ENCODE measurements at regions not wholly inside any gene's neighbourhood (a gene's known extent, or its start where the extent isn't known, plus 50 kb on each side); places are given as distances from the start of the nearest gene placed in this dataset.

DNA sequence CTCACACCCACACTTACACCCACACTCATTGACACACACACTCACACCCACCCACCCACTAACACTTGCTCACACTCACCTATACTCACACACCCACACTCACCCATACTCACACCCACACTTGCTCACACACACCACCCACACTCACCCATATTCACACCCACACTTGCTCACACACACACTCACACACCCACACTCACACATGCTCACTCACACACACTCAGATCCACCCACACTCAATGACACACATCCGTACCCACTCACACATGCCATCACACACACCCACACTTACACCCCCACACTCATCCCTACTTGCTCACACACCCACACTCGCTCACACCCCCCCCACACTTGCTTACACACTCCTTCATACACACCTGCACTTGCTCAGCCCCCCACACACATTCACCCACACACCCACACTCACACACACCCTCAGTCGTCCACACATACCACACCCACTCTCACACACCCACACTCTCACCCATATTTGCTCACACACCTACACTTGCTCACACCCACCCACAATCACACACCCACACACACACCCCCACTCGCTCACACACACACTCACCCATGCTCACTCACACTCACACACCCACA is 321.1 kb upstream of the N4BP1 start:
- no peak for DNase-seq
- Histone ChIP-seq H3K4me3 (no peak overlapping the region), H3K27me3 (ENCODE audit: control insufficient read depth in 3 of 3, insufficient read depth in 3 of 3, low read length in 2 of 3) (no peaks in the 10 kb centered on the region), H3K9ac (ENCODE audit: insufficient read depth in 1 of 2, low read length in 2 of 2) (no peak overlapping the region), H3K27ac (ENCODE audit: low read depth in 1 of 2, low read length in 1 of 2) (no peak overlapping the region), H3K36me3 (ENCODE audit: control insufficient read depth in 4 of 4, insufficient read depth in 4 of 4, low read length in 4 of 4) (no peaks in the 10 kb centered on the region), H3K4me1 (ENCODE audit: control insufficient read depth in 5 of 5, insufficient read depth in 5 of 5, low read length in 5 of 5) (no peaks in the 10 kb centered on the region), H3K9me3 (ENCODE audit: control insufficient read depth in 4 of 4, insufficient read depth in 3 of 4, low read length in 3 of 4) (peaks cover 0 to 8% (median 0%) of the 10 kb centered on the region in 4 donors)
- no peak for ATAC-seq (ENCODE audit: insufficient read depth, low FRiP score)
- TF ChIP-seq, protein P1, sequence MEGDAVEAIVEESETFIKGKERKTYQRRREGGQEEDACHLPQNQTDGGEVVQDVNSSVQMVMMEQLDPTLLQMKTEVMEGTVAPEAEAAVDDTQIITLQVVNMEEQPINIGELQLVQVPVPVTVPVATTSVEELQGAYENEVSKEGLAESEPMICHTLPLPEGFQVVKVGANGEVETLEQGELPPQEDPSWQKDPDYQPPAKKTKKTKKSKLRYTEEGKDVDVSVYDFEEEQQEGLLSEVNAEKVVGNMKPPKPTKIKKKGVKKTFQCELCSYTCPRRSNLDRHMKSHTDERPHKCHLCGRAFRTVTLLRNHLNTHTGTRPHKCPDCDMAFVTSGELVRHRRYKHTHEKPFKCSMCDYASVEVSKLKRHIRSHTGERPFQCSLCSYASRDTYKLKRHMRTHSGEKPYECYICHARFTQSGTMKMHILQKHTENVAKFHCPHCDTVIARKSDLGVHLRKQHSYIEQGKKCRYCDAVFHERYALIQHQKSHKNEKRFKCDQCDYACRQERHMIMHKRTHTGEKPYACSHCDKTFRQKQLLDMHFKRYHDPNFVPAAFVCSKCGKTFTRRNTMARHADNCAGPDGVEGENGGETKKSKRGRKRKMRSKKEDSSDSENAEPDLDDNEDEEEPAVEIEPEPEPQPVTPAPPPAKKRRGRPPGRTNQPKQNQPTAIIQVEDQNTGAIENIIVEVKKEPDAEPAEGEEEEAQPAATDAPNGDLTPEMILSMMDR (IDR thresholded peaks at IDR 0.05; ENCODE audit: control extremely low read depth, extremely low read depth): no peak
- WGBS, 2 donors: 92 to 94% methylated on average over 4 of the region's 4 CpGs

DNA sequence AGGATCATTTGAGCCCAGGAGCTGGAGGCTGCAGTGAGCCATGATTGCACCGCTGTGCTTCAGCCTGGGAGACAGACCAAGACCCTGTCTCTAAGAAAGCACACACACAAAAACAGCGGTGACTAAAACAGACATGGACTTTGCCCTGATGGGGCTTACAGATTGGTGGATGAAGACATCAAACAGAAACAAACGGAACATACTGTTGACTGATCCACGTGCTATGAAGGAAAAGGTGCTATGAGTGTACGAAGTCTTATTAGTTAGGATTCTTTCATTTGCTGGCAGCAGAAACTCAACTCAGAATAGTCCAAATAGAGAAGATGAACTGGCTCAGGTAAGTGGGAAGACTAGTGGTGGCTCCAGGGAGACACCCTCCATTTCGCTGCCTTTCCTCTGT is 309.8 kb upstream of the N4BP1 start:
- ATAC-seq (ENCODE audit: insufficient read depth, low FRiP score) (no peak), DNase-seq (no peak)
- no peaks in the 10 kb centered on the region for H3K4me1 ChIP-seq (ENCODE audit: control insufficient read depth in 5 of 5, insufficient read depth in 5 of 5, low read length in 5 of 5)
- H3K27ac ChIP-seq (ENCODE audit: low read depth in 1 of 2, low read length in 1 of 2): no peak overlapping the region
- H3K9me3 ChIP-seq (ENCODE audit: control insufficient read depth in 4 of 4, insufficient read depth in 3 of 4, low read length in 3 of 4): peaks cover 0 to 2% (median 0%) of the 10 kb centered on the region in 4 donors
- no peak overlapping the region for H3K4me3 ChIP-seq
- no peaks in the 10 kb centered on the region for H3K27me3 ChIP-seq (ENCODE audit: control insufficient read depth in 3 of 3, insufficient read depth in 3 of 3, low read length in 2 of 3)
- WGBS, 2 donors: 84 to 91% methylated on average over 6 of the region's 6 CpGs
- H3K36me3 ChIP-seq (ENCODE audit: control insufficient read depth in 4 of 4, insufficient read depth in 4 of 4, low read length in 4 of 4): no peaks in the 10 kb centered on the region
- H3K9ac ChIP-seq (ENCODE audit: insufficient read depth in 1 of 2, low read length in 2 of 2): no peak overlapping the region
- TF ChIP-seq, protein P1 (IDR thresholded peaks at IDR 0.05; ENCODE audit: control extremely low read depth, extremely low read depth): no peak

DNA sequence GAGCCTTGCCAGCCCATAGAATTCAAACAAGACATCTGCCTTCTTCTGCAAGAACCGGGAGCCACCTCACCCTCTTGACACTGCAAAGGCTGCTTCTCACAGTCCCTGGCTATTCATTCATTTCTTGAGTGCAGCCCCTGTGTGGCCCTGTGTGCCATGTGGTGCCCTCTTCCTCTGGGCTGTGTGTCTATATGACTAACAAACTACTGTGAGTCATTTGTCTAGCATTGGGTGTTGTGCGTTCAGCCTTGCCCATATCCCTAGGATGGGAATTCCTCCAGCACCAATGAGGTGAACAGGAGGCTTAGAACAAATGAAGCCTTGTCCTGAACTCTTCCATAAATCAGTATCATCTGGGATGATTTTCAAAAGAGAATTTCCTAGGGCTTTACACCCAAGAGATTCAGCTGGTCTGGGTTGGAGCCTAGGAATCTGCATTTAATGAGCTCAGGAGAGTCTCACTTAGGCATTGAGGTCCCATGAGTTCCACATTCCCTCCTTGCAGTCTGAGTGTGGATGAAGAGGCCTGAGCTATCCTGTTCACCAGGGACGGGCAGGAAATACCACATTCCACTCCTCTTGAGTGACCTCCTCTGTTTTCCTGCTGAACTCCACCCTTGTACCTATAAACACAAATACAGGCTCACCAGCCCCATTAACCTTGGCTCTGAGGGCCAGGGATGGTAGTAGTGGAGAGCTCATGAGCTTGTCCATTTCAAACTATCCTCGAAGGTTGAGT is 308.7 kb upstream of the N4BP1 start:
- Histone ChIP-seq H3K36me3 (ENCODE audit: control insufficient read depth in 4 of 4, insufficient read depth in 4 of 4, low read length in 4 of 4) (no peaks in the 10 kb centered on the region), H3K4me1 (ENCODE audit: control insufficient read depth in 5 of 5, insufficient read depth in 5 of 5, low read length in 5 of 5) (no peaks in the 10 kb centered on the region), H3K27me3 (ENCODE audit: control insufficient read depth in 3 of 3, insufficient read depth in 3 of 3, low read length in 2 of 3) (no peaks in the 10 kb centered on the region), H3K4me3 (no peak overlapping the region), H3K9ac (ENCODE audit: insufficient read depth in 1 of 2, low read length in 2 of 2) (no peak overlapping the region), H3K9me3 (ENCODE audit: control insufficient read depth in 4 of 4, insufficient read depth in 3 of 4, low read length in 3 of 4) (peaks cover 0 to 2% (median 0%) of the 10 kb centered on the region in 4 donors), H3K27ac (ENCODE audit: low read depth in 1 of 2, low read length in 1 of 2) (no peak overlapping the region)
- ATAC-seq (ENCODE audit: insufficient read depth, low FRiP score) (no peak), DNase-seq (no peak)
- 69 to 72% methylated on average over 4 of the region's 4 CpGs for WGBS, 2 donors
- TF ChIP-seq, protein P1 (IDR thresholded peaks at IDR 0.05; ENCODE audit: control extremely low read depth, extremely low read depth): no peak
